Activated CD8-positive, alpha-beta memory T cell treated with anti-CD3 and anti-CD28 coated beads for 36 hours (primary cell): ENCODE measurements at regions not wholly inside any gene's neighbourhood (a gene's known extent, or its start where the extent isn't known, plus 50 kb on each side); places are given as distances from the start of the nearest gene placed in this dataset.
"Not testable (repeated sequence)": the region's sequence is repeated elsewhere in the genome, so short reads cannot be mapped to it uniquely, and the experiment has no call there.

Experiments used
- CTCF ChIA-PET: fragments of 350-600 bp; sonication (Branson Sonifier 250); formaldehyde crosslinking; loops from one replicate; lab custom pipeline; 2021; ENCODE audit warnings: antibody characterized with exemption; lab: Charles Lee
- POLR2A ChIA-PET: fragments of 350-600 bp; sonication (Branson Sonifier 250); formaldehyde crosslinking; loops from one replicate; lab custom pipeline; 2021; ENCODE audit warnings: antibody characterized with exemption; lab: Charles Lee

- POLR2A ChIA-PET: no interaction called here
These were observed 52.3 kb upstream of the PTPN12 start for GRCh38 chr7:77484785-77485184.

GRCh38 chr7:77482015-77482414 lies 55.1 kb upstream of the PTPN12 start:
- POLR2A ChIA-PET: no interaction called here
- CTCF ChIA-PET: no interaction called here

More at GRCh38 chr7:77484785-77485184, 52.3 kb upstream of the PTPN12 start:
- CTCF ChIA-PET: no interaction called here

GRCh38 chr7:77481615-77482014 lies 55.5 kb upstream of the PTPN12 start:
- CTCF ChIA-PET: no interaction called here
- POLR2A ChIA-PET: no interaction called here

- CTCF ChIA-PET, POLR2A ChIA-PET: not testable (repeated sequence)
These were observed 56.9 kb upstream of the PTPN12 start for GRCh38 chr7:77480102-77480627.

- ChIA-PET CTCF (no interaction called here), POLR2A (no interaction called here)
These were observed 57.5 kb upstream of the PTPN12 start for GRCh38 chr7:77479536-77480088.

DNA sequence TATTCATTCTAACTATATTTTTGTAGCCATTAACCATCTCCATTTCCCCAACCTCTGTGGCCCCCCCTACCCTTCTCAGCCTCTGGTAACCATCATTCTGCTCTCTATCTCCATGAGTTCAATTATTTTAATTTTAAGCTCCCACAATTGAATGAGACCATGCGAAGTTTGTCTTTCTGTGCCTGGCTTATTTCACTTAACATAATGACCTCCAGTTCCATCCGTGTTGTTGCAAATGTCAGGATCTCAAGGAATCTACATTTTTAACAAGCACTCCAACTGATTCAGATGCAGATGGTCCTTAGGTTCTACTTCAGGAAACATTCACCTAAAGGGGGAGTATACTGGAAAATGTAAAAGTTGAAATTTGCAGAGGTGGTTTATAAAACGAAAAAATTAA lies 60.2 kb upstream of the PTPN12 start:
- ChIA-PET POLR2A (no interaction called here), CTCF (no interaction called here)

- ChIA-PET CTCF (no interaction called here), POLR2A (no interaction called here)
These were observed 59.0 kb upstream of the GSAP start for GRCh38 chr7:77475181-77475580.

DNA sequence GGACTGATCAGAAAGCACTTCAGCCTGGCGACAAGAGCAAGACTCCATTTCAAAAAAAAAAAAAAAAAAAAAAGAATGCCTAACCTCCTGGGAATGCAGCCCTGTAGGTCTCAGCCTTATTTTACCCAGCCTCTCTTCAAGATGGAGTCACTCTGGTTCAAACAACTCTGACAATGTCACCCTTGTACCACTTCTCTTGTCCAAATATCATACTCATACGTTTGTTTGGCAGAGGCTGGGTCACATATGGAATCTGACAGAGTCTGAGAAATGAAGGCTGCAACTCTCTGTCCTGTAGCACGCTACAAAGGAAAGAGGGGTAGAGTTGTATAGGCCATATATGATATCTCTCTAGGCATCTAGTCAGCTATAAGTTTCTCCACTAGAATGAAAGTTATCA lies 58.6 kb upstream of the GSAP start:
- POLR2A ChIA-PET: no interaction called here
- CTCF ChIA-PET: interaction anchor here (0.7 kb wide), 1 partner anchor 146 kb away, joined by 4 read pairs; no protein-coding TSS in a partner anchor

DNA sequence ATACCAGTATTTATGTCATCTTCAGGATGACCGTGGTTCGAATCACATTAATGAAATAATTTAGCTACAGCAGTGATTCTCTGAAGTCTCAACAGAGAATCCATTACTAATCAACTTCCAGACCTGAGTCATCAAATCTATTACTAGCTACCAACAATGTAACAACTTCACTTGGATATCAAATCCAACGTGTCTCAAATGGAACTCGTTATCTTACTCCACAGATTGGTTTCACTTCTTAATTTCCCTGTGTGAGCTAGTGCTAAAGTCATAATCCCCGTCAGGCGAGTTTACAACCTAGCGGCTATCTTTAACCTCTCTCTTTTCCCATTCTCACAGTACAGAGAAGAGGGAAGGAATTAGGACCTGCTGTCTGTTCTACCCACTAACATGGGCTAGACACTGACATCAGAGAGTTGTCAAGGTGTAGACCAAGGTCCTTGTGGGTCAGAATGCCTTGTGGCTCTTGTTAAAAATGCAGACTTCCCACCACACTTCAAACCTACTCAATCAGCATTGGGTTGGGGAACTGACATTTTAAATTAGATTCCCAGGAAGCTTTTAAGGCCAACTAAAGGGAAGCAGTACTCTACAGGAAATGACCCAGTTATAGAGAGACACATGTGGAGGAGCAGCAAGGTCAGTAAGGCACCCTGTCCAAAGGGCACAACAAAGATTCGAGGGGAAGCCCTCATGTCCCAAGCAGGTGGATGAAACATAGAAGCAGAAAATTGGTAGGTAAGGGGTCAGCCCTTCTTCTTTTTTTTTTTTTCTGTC lies 57.3 kb upstream of the GSAP start:
- CTCF ChIA-PET: no interaction called here
- POLR2A ChIA-PET: no interaction called here

DNA sequence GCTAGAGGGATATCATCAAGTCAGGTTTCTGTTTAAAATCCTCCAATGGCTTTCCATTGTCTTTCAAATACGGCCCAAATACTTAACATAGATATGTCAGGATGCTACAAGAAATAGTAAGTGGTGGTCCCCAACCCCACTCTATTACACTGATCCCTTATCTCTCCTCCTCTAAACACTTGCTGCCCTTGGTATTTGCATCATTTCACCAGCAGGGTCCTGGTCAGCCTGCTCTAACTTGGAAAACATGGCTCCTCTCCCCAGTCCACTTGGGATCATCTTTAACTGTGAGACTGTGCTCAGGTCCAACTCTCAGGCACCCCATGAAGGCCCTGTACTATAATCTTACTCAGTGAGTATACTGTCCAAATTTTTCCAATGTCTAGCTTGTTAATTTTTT lies 53.8 kb upstream of the GSAP start:
- POLR2A ChIA-PET: no interaction called here

GRCh38 chr7:77467408-77467807 lies 51.3 kb upstream of the GSAP start:
- ChIA-PET CTCF (no interaction called here), POLR2A (no interaction called here)

More for the DNA sequence above, 53.8 kb upstream of the GSAP start:
- CTCF ChIA-PET: no interaction called here

DNA sequence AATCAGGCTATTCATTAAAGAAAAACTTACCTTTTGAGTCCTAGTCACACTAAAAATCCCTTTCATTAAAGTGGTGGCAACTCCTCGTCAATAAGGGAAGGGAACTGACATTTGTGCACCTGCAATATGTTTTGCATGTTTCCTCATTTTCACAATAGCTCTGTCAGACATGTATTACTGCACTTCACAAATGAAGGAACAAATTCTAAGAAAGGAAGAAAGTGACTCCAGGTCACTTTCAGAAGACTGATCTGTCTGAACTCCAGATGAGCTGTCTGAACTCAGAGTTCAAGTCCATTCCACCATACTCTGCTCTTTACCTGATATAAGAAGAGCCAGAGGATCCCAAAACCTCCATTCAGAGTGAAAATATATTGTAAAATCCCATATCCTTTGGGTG lies 50.3 kb upstream of the GSAP start:
- CTCF ChIA-PET: no interaction called here
- POLR2A ChIA-PET: no interaction called here
